IPS-18c (cell line): ENCODE measurements at regions not wholly inside any gene's neighbourhood (a gene's known extent, or its start where the extent isn't known, plus 50 kb on each side); places are given as distances from the start of the nearest gene placed in this dataset.

Source experiments
- H3K4me3 ChIP-seq: 2 replicates; pipeline ENCODE4 v1.7.0; 2013; ENCODE audit warnings: low read depth, mild to moderate bottlenecking, low read length, moderate library complexity; ENCODE audit not compliant: insufficient read depth
- H3K9me3 ChIP-seq: one replicate; pipeline ENCODE4 v1.6.1; 2013; ENCODE audit warnings: mild to moderate bottlenecking, low read length, moderate library complexity; ENCODE audit not compliant: control insufficient read depth, insufficient read depth

GRCh38 chr13:84662491-84662890 is 780.2 kb upstream of the SLITRK1 start:
- Histone ChIP-seq H3K4me3 (no peak overlapping the region), H3K9me3 (no peaks in the 10 kb centered on the region)

DNA sequence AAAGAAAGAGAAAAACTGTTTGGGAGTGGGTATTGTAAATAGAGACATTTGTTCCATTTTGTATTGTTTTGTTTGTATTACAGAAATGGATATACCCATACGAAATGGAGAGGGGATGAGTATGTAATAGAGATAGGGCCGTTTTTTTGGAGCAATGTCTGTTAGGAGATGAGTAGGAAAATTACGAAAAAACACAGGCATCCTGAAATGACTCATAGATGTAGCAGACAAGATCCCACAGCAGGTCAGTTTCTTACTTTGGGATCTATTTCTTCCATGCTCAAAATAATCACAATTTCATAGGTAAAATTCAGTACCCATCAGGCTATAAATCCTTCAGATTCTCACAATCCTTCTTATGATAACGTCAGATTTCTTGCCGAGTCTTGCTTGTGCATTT is 779.4 kb upstream of the SLITRK1 start:
- Histone ChIP-seq H3K4me3 (no peak overlapping the region), H3K9me3 (no peaks in the 10 kb centered on the region)

DNA sequence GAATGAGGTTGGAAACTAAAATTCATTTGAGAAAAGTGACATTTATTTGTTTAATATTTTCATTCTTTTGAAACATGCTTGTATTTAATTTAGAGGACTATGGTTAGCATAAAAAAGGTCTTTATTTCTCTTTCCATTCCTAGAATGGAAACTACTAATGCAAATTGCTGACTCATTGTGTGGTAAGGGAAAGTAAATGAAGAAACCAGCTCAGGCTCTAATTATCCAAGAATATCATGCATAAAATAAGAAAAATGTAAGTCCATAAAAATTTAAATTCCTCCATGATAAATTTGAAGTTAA is 777.0 kb upstream of the SLITRK1 start:
- no peak overlapping the region for H3K4me3 ChIP-seq
- no peaks in the 10 kb centered on the region for H3K9me3 ChIP-seq

DNA sequence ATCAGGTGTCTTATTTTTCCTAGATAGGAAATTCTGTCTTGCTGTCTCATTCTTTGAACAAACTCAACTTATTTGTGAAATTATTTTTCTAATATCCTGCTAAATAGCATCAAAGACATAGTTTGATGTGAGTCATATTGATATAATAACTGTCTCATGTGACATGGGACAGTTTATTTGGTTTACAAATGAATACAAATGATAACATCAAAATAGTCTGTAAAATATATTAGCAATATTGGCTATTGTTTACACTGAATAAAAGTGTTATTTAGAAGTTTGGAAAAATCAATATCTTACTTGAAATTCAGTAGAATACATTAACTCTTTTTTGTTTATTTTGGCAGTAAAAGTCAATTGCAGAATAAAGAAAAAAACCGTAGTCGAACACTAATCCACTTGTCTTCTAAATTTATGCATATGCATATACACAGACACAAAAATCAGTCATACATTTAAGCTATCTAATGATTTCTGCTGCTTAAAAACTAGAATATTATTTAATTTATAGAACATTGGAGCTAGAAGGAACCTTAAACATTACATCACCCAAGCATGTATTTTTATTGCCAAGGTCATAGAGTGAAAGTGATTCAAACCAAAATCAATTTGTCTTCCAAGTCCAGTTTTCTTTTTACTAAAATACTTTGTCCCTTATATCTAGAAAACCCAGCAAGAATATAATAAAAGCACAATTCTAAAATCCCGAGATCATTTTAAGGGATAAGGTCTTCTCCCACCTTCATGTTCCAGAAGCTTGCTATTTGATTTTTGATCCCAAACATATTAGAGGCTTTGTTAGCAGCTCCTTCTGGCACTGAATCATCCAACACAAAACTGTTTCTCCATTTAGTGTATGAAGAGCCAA is 776.5 kb upstream of the SLITRK1 start:
- Histone ChIP-seq H3K9me3 (no peaks in the 10 kb centered on the region), H3K4me3 (no peak overlapping the region)

GRCh38 chr13:84655677-84656076 is 773.4 kb upstream of the SLITRK1 start:
- no peak overlapping the region for H3K4me3 ChIP-seq
- H3K9me3 ChIP-seq: no peaks in the 10 kb centered on the region

DNA sequence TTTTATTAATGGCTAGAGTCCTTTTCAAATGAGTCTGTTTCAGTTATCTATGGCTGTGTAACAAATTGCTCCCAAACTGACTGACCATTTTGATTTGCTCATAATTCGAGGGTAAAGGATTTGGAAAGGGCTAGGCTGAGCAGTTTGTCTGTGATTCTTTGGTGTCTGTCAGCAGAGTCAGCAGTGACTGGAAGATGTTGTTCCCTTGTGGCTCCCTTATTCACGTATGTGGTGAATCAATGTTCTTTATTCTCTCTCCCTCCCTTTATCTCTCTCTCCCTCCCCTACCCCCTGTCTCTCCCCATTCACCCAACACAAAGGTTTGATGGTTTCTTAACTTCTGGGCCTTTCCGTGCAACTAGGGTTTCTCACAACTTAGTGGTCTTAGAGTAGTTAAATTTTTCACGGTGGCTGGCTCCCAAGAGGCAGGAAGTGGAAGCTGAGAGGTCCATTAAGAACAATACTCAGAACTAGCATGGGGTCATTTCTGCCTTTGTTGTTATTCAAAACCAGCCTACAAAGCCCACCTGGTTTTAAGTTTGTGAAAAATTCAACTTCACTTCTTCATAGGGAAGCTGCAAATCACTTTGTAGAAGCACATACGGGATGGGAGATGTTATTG is 772.5 kb upstream of the SLITRK1 start:
- Histone ChIP-seq H3K4me3 (no peak overlapping the region), H3K9me3 (no peaks in the 10 kb centered on the region)

DNA sequence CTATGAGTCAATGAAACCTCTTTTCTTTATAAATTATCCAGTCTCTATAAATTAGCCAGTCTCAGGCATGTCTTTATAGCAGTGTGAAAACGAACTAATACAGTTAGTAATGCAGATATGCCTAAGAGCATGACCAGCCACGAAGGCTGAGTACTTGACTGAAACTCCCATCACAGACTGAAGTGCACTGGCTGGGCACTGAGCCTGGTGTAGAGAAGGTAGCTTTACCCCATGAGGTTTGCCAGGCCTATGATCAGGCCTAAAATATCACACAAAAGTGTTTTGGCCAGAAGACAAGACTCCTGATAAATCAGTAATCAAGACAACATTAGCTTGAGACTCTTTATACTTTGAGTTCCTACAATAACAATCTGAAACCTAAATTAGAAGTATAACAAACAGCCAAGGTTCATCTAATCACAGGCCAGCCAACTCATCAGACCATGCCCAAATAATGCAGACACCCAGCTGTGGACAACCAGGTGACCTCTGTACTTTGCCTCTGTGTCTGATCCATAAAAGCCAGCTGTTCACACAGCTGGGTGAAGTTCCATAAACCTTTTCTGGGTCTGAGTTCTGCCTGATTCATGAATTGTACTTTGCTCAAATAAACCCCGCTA is 771.8 kb upstream of the SLITRK1 start:
- Histone ChIP-seq H3K9me3 (no peaks in the 10 kb centered on the region), H3K4me3 (no peak overlapping the region)

GRCh38 chr13:84651705-84652104 is 769.4 kb upstream of the SLITRK1 start:
- Histone ChIP-seq H3K9me3 (no peaks in the 10 kb centered on the region), H3K4me3 (no peak overlapping the region)

DNA sequence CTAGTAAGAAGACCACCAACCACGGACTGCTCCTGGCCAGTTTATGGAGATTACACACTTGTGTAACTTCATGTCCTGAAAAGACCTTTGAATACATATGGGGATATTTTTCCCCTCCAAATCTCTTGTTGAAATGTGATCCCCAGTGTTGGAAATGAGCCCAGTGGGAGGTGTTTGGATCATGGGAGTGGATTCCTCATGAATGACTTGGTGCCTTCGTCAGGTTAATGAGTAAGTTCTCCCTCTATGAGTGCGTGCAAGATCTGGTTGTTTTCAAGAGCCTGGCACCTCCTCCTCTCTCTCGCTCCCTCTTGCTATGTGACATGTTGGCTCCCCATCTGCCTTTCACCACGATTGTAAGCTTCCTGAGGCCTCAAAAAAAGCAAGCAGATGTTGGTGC is 769.0 kb upstream of the SLITRK1 start:
- Histone ChIP-seq H3K4me3 (no peak overlapping the region), H3K9me3 (no peaks in the 10 kb centered on the region)

DNA sequence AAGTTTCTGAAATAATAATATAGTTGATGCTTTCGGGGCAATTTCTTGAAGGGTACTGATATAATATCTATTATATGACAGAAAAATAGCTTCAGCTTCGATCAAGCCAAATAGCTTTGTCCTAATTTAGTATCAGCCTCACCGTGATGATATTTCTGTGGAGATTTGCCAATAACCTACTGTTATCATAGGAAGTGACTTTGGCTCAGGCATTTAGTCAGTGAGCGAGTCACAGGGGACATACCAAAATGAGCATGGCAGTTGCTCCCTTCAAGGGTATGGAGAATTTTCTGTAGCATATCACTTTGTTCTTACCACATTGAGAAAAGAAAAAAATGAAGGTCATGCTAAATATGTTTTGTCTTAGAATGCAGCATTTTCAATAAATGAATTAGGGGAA is 767.6 kb upstream of the SLITRK1 start:
- H3K4me3 ChIP-seq: no peak overlapping the region

GRCh38 chr13:84648069-84648640 is 765.9 kb upstream of the SLITRK1 start:
- Histone ChIP-seq H3K9me3 (no peaks in the 10 kb centered on the region), H3K4me3 (no peak overlapping the region)

More for the DNA sequence above, 767.6 kb upstream of the SLITRK1 start:
- H3K9me3 ChIP-seq: no peaks in the 10 kb centered on the region

DNA sequence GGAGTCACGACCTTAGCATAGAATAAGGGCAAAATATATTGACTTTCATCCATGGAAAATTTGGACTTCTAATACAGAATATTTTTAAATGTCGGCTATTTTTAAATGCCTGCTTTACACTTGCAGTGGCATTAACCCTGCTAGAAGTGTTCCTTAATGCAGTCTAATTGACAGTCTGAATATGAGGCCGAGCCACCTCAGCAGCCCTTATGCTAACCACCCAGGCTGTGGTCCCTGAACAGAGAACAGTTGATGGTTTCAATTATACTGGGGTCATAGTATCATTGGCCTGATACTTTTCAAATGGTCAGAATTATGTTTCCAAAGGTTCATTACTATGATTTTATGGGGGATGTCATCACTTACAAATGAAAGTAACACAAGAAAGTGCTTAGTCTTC is 764.7 kb upstream of the SLITRK1 start:
- H3K4me3 ChIP-seq: no peak overlapping the region

GRCh38 chr13:84645196-84646012 is 763.1 kb upstream of the SLITRK1 start:
- H3K9me3 ChIP-seq: no peaks in the 10 kb centered on the region
- H3K4me3 ChIP-seq: no peak overlapping the region

More for the DNA sequence above, 764.7 kb upstream of the SLITRK1 start:
- no peaks in the 10 kb centered on the region for H3K9me3 ChIP-seq

DNA sequence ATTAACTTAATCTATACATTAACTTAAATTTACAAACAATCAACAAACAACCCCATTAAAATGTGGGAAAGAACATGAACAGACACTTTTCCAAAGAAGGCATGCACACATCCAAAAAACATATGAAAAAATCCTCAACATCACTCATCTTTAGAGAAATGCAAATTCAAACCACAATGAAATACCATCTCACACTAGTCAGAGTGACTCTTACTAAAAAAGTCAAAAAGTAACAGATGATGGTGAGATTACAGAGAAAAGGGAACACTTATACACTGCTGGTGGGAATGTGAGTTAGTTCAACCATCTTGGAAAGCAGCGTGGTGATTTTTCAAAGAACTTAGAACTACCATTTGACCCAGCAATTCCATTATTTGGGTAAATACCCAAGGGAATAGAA is 759.2 kb upstream of the SLITRK1 start:
- Histone ChIP-seq H3K4me3 (no peak overlapping the region), H3K9me3 (no peaks in the 10 kb centered on the region)

DNA sequence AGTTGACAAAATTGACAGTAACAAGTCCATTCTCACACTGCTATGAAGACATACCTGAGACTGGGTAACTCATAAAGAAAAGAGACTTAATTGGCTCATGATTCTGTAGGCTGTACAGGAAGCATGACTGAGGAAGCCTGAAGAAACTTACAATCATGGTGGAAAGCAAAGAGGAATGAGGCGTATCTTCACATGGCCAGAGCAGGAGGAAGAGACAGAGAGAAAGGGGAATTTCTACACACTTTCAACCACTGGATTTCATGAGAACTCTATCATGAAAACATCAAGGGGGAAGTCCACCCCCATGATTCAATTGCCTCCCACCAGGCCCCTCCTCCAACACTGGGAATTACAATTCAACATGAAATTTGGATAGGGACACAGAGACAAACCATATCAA is 758.4 kb upstream of the SLITRK1 start:
- Histone ChIP-seq H3K4me3 (no peak overlapping the region), H3K9me3 (no peaks in the 10 kb centered on the region)

DNA sequence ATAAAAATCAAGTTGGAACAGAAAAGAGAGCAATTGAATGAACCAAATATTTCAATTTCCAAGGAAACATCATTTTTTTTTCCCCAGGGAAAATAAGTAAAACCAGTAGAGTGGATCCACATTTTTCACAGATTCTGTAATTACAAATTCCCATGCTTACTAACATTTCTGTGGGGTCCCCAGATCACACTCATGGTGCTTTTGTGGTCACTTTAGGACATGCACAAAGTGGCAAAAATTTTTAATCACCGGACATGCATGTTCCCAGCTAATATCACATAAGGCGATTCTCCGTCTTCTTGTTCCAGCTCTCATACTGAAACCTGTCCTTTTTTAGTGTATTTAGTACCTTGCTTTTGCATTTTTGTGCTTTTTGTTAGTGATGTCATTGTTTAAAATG is 748.2 kb upstream of the SLITRK1 start:
- no peaks in the 10 kb centered on the region for H3K9me3 ChIP-seq

DNA sequence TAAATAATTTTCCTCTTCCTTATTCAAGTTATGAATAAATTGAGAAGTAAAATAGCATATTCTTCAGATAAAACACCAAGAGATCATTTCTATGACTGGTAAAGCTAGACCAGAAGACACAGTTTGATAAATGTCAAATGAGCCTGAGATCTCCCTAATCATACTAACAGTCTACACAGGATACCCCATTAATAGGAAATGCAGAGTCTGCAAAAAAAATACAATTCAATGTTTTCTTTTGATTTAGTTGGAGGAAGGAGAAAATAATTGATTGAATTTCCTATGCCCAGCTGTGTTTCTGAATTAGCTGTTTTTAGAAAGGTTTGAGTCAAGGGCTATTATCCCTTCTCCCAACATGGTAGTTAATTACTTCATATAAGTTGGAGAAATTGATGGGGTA is 734.6 kb upstream of the SLITRK1 start:
- Histone ChIP-seq H3K4me3 (no peak overlapping the region), H3K9me3 (no peaks in the 10 kb centered on the region)

More for the DNA sequence above, 748.2 kb upstream of the SLITRK1 start:
- no peak overlapping the region for H3K4me3 ChIP-seq
